Cardiac fibroblast (primary cell): ENCODE measurements at regions not wholly inside any gene's neighbourhood (a gene's known extent, or its start where the extent isn't known, plus 50 kb on each side); places are given as distances from the start of the nearest gene placed in this dataset.

ENCODE experiments used
- DNase-seq, 2 donors: peaks; one replicate each; pipeline versions ENCODE4 v3.0.0 to v3.0.0-alpha.2; 2010; ENCODE audit warnings: low read depth in 2 of 2
- H3K4me3 ChIP-seq, 2 donors: replicated peaks in 1 of 2; 1 replicate in 1 of 2; 2 replicates in 1 of 2; pipeline ENCODE4 v1.5.1; 2011; ENCODE audit warnings: low read depth in 2 of 2, low read length in 2 of 2, mild to moderate bottlenecking in 2 of 2, moderate library complexity in 1 of 2
- CTCF ChIP-seq: IDR thresholded peaks from one replicate; pipeline ENCODE4 v1.5.1; 2011; ENCODE audit warnings: low read depth, mild to moderate bottlenecking, low read length, inconsistent platforms

GRCh38 chr5:106854105-106854687 lies 816.5 kb downstream of the EFNA5 start:
- H3K4me3 ChIP-seq, result no peak overlapping the region
- TF ChIP-seq CTCF, result no peak
- DNase-seq, result no peak

- no peak for DNase-seq
- no peak overlapping the region for H3K4me3 ChIP-seq
- no peak for TF ChIP-seq CTCF
Observed at GRCh38 chr5:106853266-106853665, 817.5 kb downstream of the EFNA5 start.

- TF ChIP-seq CTCF, result no peak
Observed at GRCh38 chr5:106849266-106849665, 821.5 kb downstream of the EFNA5 start.

GRCh38 chr5:106843812-106844416 lies 826.8 kb downstream of the EFNA5 start:
- H3K4me3 ChIP-seq, result no peak overlapping the region
- TF ChIP-seq CTCF, result no peak
- peak; percentile 11 to 27 for DNase-seq

More at GRCh38 chr5:106849266-106849665, 821.5 kb downstream of the EFNA5 start:
- no peak for DNase-seq
- H3K4me3 ChIP-seq, result no peak overlapping the region

- no peak for DNase-seq
- no peak for TF ChIP-seq CTCF
- no peak overlapping the region for H3K4me3 ChIP-seq
Observed at GRCh38 chr5:106833517-106833916, 837.2 kb downstream of the EFNA5 start.

GRCh38 chr5:106827061-106827460 lies 843.7 kb downstream of the EFNA5 start:
- no peak overlapping the region for H3K4me3 ChIP-seq
- TF ChIP-seq CTCF, result no peak
- peak in 1 of 2 donors; percentile 45 for DNase-seq
